COLO668 (cell line): ENCODE measurements at regions not wholly inside any gene's neighbourhood (a gene's known extent, or its start where the extent isn't known, plus 50 kb on each side); places are given as distances from the start of the nearest gene placed in this dataset.

Experiments
- DNase-seq: peaks from one replicate; lab custom pipeline; 2025; ENCODE audit not compliant: unreplicated experiment; lab: John Stamatoyannopoulos, UW

GRCh38 chr20:24077145-24077544, 88.6 kb upstream of the GGTLC1 start:
- DNase-seq, result no peak

- DNase-seq, result no peak
Measured at GRCh38 chr20:24070679-24071078, 82.1 kb upstream of the GGTLC1 start.

GRCh38 chr20:24066076-24066700, 77.6 kb upstream of the GGTLC1 start:
- DNase-seq, result no peak

GRCh38 chr20:24064915-24065314, 76.3 kb upstream of the GGTLC1 start:
- DNase-seq, result no peak

GRCh38 chr20:24064092-24064491, 75.5 kb upstream of the GGTLC1 start:
- no peak for DNase-seq

GRCh38 chr20:24063100-24063499, 74.5 kb upstream of the GGTLC1 start:
- no peak for DNase-seq

GRCh38 chr20:24060851-24061590, 72.4 kb upstream of the GGTLC1 start:
- DNase-seq, result no peak

GRCh38 chr20:24059174-24059573, 70.6 kb upstream of the GGTLC1 start:
- DNase-seq, result no peak

GRCh38 chr20:24056491-24056890, 67.9 kb upstream of the GGTLC1 start:
- no peak for DNase-seq

- DNase-seq, result no peak
Measured at GRCh38 chr20:24052599-24053275, 64.2 kb upstream of the GGTLC1 start.

- no peak for DNase-seq
Measured at GRCh38 chr20:24051160-24051559, 62.6 kb upstream of the GGTLC1 start.

- DNase-seq, result no peak
Measured at GRCh38 chr20:24050119-24050518, 61.5 kb upstream of the GGTLC1 start.

- no peak for DNase-seq
Measured at GRCh38 chr20:24049081-24049480, 60.5 kb upstream of the GGTLC1 start.

GRCh38 chr20:24048024-24048611, 59.5 kb upstream of the GGTLC1 start:
- DNase-seq, result no peak

- DNase-seq, result no peak
Measured at GRCh38 chr20:24046888-24047287, 58.3 kb upstream of the GGTLC1 start.

- DNase-seq, result no peak
Measured at GRCh38 chr20:24045621-24046318, 57.2 kb upstream of the GGTLC1 start.

- DNase-seq, result no peak
Measured at GRCh38 chr20:24043294-24043693, 54.7 kb upstream of the GGTLC1 start.

- no peak for DNase-seq
Measured at GRCh38 chr20:24042646-24043045, 54.1 kb upstream of the GGTLC1 start.

- DNase-seq, result no peak
Measured at GRCh38 chr20:24040896-24041459, 52.4 kb upstream of the GGTLC1 start.

GRCh38 chr20:24039196-24039595, 50.6 kb upstream of the GGTLC1 start:
- DNase-seq, result no peak
